HepG2 (cell line): ENCODE measurements at regions not wholly inside any gene's neighbourhood (a gene's known extent, or its start where the extent isn't known, plus 50 kb on each side); places are given as distances from the start of the nearest gene placed in this dataset.

Source experiments
- ATAC-seq: fragments of 200-7000 bp; cut with Tn5 transposase; 3 replicates; pipeline ENCODE4 v1.9.1; 2020; ENCODE audit warnings: mild to moderate bottlenecking, moderate library complexity
- BruUV-seq: library from RNA; stranded (reverse); fragments of 400-500 nt; replicated peaks from 2 replicates; lab custom pipeline; 2021; lab: Mats Ljungman, UMichigan
- CTCF ChIA-PET: fragments of 300-600 bp; formaldehyde crosslinking; extraction: SDS; loops from one replicate; lab custom pipeline; 2021; ENCODE audit warnings: low total read pairs, inconsistent platforms, low intra/inter-chr PET ratio; lab: Yijun Ruan, JAX
- POLR2A ChIA-PET: fragments of 350-600 bp; sonication (Branson Sonifier 250); formaldehyde crosslinking; loops from one replicate; lab custom pipeline; 2020; ENCODE audit warnings: antibody characterized with exemption, inconsistent platforms; lab: Yijun Ruan, JAX
- DNase-seq: peaks from one replicate; pipeline ENCODE4 v3.0.0-alpha.2; 2015; ENCODE audit warnings: low spot score
- FAIRE-seq: peaks from 3 replicates; lab custom pipeline; 2011; peaks lifted over from hg19 to GRCh38; lab: Jason Lieb, UNC
- H2AFZ ChIP-seq: one replicate; pipeline ENCODE4 v1.6.1; 2011; ENCODE audit warnings: low read length, inconsistent platforms
- H3K27ac ChIP-seq: fragments of 300-600 bp; 3 replicates; pipeline ENCODE4 v1.8.0; 2011; ENCODE audit warnings: mixed run types, mild to moderate bottlenecking, mixed read lengths, low read length, inconsistent platforms; ENCODE audit not compliant: insufficient read depth; ENCODE audit errors: extremely low read length
- H3K27me3 ChIP-seq, 2 experiments: fragments of 200-600 bp in 1 of 2; 2 replicates in 1 of 2; 3 replicates in 1 of 2; pipeline versions ENCODE4 v1.6.0 to v1.8.0; 2011; ENCODE audit warnings: low read length in 2 of 2, mild to moderate bottlenecking in 2 of 2, moderate library complexity in 2 of 2, inconsistent platforms in 1 of 2; ENCODE audit not compliant: insufficient read depth in 2 of 2, control insufficient read depth in 1 of 2
- H3K36me3 ChIP-seq, 2 experiments: fragments of 200-600 bp in 1 of 2; replicated peaks in 1 of 2; 2 replicates in 1 of 2; 3 replicates in 1 of 2; pipeline versions ENCODE4 v1.5.1 to v1.8.0; 2011; ENCODE audit warnings: low read length in 2 of 2, inconsistent platforms in 1 of 2; ENCODE audit not compliant: insufficient read depth in 2 of 2, control insufficient read depth in 1 of 2
- H3K4me1 ChIP-seq: 2 replicates; pipeline ENCODE4 v1.5.1; 2012; ENCODE audit warnings: low read length, inconsistent platforms; ENCODE audit not compliant: insufficient read depth
- H3K4me2 ChIP-seq: 2 replicates; pipeline ENCODE4 v1.6.0; 2011; ENCODE audit warnings: low read depth, low read length, inconsistent platforms
- H3K4me3 ChIP-seq, 3 experiments: fragments of 200-600 bp in 1 of 3; sonication (generic), shearing (Covaris generic) in 1 of 3; replicated peaks in 1 of 3; 2 replicates each; pipeline ENCODE4 v1.5.1; 2011 to 2016; ENCODE audit warnings: low read length in 3 of 3, inconsistent platforms in 2 of 3, low read depth in 2 of 3, mild to moderate bottlenecking in 2 of 3, control low read depth in 1 of 3, mixed read lengths in 1 of 3; ENCODE audit not compliant: insufficient read depth in 1 of 3
- H3K79me2 ChIP-seq: one replicate; pipeline ENCODE4 v1.6.1; 2011; ENCODE audit warnings: low read length, inconsistent platforms; ENCODE audit not compliant: insufficient read depth
- H3K9ac ChIP-seq: 2 replicates; pipeline ENCODE4 v1.6.0; 2011; ENCODE audit warnings: mild to moderate bottlenecking, low read depth, low read length, inconsistent platforms; ENCODE audit not compliant: insufficient read depth
- H3K9me3 ChIP-seq: 2 replicates; pipeline ENCODE4 v1.5.1; 2012; ENCODE audit warnings: mild to moderate bottlenecking, low read length
- H4K20me1 ChIP-seq: 2 replicates; pipeline ENCODE4 v1.6.0; 2011; ENCODE audit warnings: inconsistent platforms, mild to moderate bottlenecking, low read length, moderate library complexity; ENCODE audit not compliant: insufficient read depth
- PHF20 ChIP-seq: sonication (generic); formaldehyde crosslinking; IDR thresholded peaks from 2 replicates; pipeline ENCODE4 v1.5.0; 2020; ENCODE audit warnings: mild to moderate bottlenecking, missing genetic modification reagents
- PRMT3 ChIP-seq: sonication (generic); formaldehyde crosslinking; IDR thresholded peaks from 2 replicates; pipeline ENCODE4 v1.8.1; 2022; ENCODE audit warnings: low read depth, mild to moderate bottlenecking, moderate library complexity, missing genetic modification reagents, borderline replicate concordance
- RXRB ChIP-seq: IDR thresholded peaks from 2 replicates; pipeline ENCODE4 v1.6.1; 2016; ENCODE audit warnings: borderline replicate concordance, missing genetic modification reagents, missing compliant biosample characterization
- ZNF20 ChIP-seq: sonication (generic); formaldehyde crosslinking; IDR thresholded peaks from 2 replicates; pipeline ENCODE4 v1.4.0; 2020; ENCODE audit warnings: mild to moderate bottlenecking, moderate library complexity, missing genetic modification reagents
- ZNF260 ChIP-seq: sonication (generic); formaldehyde crosslinking; IDR thresholded peaks from 2 replicates; pipeline ENCODE4 v1.4.0; 2020; ENCODE audit warnings: missing genetic modification reagents, low read depth, mild to moderate bottlenecking, borderline replicate concordance
- ZNF547 ChIP-seq: sonication (generic); formaldehyde crosslinking; IDR thresholded peaks from 2 replicates; pipeline ENCODE4 v1.5.1; 2020; ENCODE audit warnings: mild to moderate bottlenecking, missing genetic modification reagents
- ZNF567 ChIP-seq: sonication (generic); formaldehyde crosslinking; IDR thresholded peaks from 2 replicates; pipeline ENCODE4 v1.8.1; 2023; ENCODE audit warnings: mild to moderate bottlenecking, missing genetic modification reagents, borderline replicate concordance
- ZNF737 ChIP-seq: sonication (generic); formaldehyde crosslinking; IDR thresholded peaks from 2 replicates; pipeline ENCODE4 v1.5.0; 2020; ENCODE audit warnings: missing genetic modification reagents, mild to moderate bottlenecking, borderline replicate concordance
- WGBS: methylation state at CpG from one replicate; pipeline ENCODE4 v1.1.6; 2017; ENCODE audit warnings: low lambda C conversion rate; 5-methylcytosine and 5-hydroxymethylcytosine counted together
- in situ Hi-C: cut with HindIII; loops from 2 replicates; pipeline ENCODE4 v1.10.0; 2017; ENCODE audit warnings: low pct_unique_long_range_greater_than_20kb; ENCODE audit not compliant: extremely low pct_ligation_motif_present
- intact Hi-C: fragments of 100-400 bp; cut with micrococcal nuclease; formaldehyde crosslinking; loops from one replicate; pipeline ENCODE4 v1.10.0; 2022; ENCODE audit not compliant: unreplicated experiment
- TF ChIP-seq, protein P1 (sequence below): sonication (generic); formaldehyde crosslinking; IDR thresholded peaks from 2 replicates; pipeline ENCODE4 v1.5.1; 2020; ENCODE audit warnings: mild to moderate bottlenecking, missing genetic modification reagents, borderline replicate concordance
- TF ChIP-seq, protein P2 (sequence below): sonication (generic); formaldehyde crosslinking; IDR thresholded peaks from 2 replicates; pipeline ENCODE4 v1.5.0; 2020; ENCODE audit warnings: missing genetic modification reagents

DNA sequence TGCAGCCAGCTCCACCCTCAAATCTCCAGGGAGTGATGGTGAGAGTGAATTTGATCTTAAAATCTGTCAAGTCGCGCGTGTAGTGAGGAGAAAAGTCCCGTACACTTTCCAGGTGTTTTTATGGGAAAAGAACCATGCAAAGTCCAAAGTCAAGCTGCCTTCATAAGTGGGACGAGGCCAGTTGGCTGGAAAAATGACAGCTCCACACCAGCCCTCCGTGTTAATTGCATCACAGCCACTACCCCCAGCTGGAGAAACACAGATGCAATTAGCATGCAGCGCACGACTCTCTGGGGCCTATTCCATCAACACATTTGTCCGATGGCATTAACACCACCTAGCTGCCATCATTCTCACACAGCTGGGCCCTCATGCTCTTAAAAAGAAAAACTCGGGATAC is 68.4 kb downstream of the KLHDC7A start:
- H3K9ac ChIP-seq = no peak overlapping the region
- H3K4me2 ChIP-seq = no peak overlapping the region
- DNase-seq (no peak), ATAC-seq (no peak), FAIRE-seq (no peak)
- no peaks in the 10 kb centered on the region for H3K79me2 ChIP-seq
- peaks cover 2 to 41% of the 10 kb centered on the region in 2 experiments; a peak in 4 of 5 replicates for H3K27me3 ChIP-seq
- no peak overlapping the region for H3K4me3 ChIP-seq
- BruUV-seq = no TSS peak
- 12% methylated on average over 6 of the region's 10 CpGs for WGBS
- ChIA-PET CTCF (no interaction called here), POLR2A (no interaction called here)
- in situ Hi-C loops (no loop called here), intact Hi-C loops (no loop called here)
- no peaks in the 10 kb centered on the region for H3K4me1 ChIP-seq
- H3K27ac ChIP-seq = no peak overlapping the region
- no peaks in the 10 kb centered on the region for H3K36me3 ChIP-seq
- no peak overlapping the region for H2AFZ ChIP-seq
- TF ChIP-seq PHF20 (CRISPR knock-in tag) = no peak
- TF ChIP-seq, protein P1, sequence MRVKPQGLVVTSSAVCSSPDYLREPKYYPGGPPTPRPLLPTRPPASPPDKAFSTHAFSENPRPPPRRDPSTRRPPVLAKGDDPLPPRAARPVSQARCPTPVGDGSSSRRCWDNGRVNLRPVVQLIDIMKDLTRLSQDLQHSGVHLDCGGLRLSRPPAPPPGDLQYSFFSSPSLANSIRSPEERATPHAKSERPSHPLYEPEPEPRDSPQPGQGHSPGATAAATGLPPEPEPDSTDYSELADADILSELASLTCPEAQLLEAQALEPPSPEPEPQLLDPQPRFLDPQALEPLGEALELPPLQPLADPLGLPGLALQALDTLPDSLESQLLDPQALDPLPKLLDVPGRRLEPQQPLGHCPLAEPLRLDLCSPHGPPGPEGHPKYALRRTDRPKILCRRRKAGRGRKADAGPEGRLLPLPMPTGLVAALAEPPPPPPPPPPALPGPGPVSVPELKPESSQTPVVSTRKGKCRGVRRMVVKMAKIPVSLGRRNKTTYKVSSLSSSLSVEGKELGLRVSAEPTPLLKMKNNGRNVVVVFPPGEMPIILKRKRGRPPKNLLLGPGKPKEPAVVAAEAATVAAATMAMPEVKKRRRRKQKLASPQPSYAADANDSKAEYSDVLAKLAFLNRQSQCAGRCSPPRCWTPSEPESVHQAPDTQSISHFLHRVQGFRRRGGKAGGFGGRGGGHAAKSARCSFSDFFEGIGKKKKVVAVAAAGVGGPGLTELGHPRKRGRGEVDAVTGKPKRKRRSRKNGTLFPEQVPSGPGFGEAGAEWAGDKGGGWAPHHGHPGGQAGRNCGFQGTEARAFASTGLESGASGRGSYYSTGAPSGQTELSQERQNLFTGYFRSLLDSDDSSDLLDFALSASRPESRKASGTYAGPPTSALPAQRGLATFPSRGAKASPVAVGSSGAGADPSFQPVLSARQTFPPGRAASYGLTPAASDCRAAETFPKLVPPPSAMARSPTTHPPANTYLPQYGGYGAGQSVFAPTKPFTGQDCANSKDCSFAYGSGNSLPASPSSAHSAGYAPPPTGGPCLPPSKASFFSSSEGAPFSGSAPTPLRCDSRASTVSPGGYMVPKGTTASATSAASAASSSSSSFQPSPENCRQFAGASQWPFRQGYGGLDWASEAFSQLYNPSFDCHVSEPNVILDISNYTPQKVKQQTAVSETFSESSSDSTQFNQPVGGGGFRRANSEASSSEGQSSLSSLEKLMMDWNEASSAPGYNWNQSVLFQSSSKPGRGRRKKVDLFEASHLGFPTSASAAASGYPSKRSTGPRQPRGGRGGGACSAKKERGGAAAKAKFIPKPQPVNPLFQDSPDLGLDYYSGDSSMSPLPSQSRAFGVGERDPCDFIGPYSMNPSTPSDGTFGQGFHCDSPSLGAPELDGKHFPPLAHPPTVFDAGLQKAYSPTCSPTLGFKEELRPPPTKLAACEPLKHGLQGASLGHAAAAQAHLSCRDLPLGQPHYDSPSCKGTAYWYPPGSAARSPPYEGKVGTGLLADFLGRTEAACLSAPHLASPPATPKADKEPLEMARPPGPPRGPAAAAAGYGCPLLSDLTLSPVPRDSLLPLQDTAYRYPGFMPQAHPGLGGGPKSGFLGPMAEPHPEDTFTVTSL (CRISPR knock-in tag) = no peak
- TF ChIP-seq, protein P2, sequence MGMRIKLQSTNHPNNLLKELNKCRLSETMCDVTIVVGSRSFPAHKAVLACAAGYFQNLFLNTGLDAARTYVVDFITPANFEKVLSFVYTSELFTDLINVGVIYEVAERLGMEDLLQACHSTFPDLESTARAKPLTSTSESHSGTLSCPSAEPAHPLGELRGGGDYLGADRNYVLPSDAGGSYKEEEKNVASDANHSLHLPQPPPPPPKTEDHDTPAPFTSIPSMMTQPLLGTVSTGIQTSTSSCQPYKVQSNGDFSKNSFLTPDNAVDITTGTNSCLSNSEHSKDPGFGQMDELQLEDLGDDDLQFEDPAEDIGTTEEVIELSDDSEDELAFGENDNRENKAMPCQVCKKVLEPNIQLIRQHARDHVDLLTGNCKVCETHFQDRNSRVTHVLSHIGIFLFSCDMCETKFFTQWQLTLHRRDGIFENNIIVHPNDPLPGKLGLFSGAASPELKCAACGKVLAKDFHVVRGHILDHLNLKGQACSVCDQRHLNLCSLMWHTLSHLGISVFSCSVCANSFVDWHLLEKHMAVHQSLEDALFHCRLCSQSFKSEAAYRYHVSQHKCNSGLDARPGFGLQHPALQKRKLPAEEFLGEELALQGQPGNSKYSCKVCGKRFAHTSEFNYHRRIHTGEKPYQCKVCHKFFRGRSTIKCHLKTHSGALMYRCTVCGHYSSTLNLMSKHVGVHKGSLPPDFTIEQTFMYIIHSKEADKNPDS (CRISPR knock-in tag) = no peak
- no peak for TF ChIP-seq RXRB
- no peak for TF ChIP-seq PRMT3
- no peak for TF ChIP-seq ZNF20 (CRISPR knock-in tag)
- no peak for TF ChIP-seq ZNF547 (CRISPR knock-in tag)
- no peak for TF ChIP-seq ZNF567 (CRISPR knock-in tag)
- no peak for TF ChIP-seq ZNF260 (CRISPR knock-in tag)
- no peak for TF ChIP-seq ZNF737 (CRISPR knock-in tag)
- H4K20me1 ChIP-seq = no peaks in the 10 kb centered on the region
- H3K9me3 ChIP-seq = no peaks in the 10 kb centered on the region
